Spinal cord (tissue), 9 donors: ENCODE measurements at regions not wholly inside any gene's neighbourhood (a gene's known extent, or its start where the extent isn't known, plus 50 kb on each side); places are given as distances from the start of the nearest gene placed in this dataset.

Experiments
- DNase-seq, 6 donors: peaks; one replicate each; pipeline versions ENCODE4 v3.0.0 to v3.0.0-alpha.2; 2013 to 2015; ENCODE audit warnings: low spot score in 6 of 6, low read depth in 4 of 6
- H3K27ac ChIP-seq: one replicate; pipeline ENCODE4 v1.5.1; 2013; ENCODE audit warnings: low read depth, low read length, control low read depth
- H3K27me3 ChIP-seq: one replicate; pipeline ENCODE4 v1.6.1; 2013; ENCODE audit warnings: low read length; ENCODE audit not compliant: control insufficient read depth, insufficient read depth
- H3K36me3 ChIP-seq: one replicate; pipeline ENCODE4 v1.6.1; 2013; ENCODE audit warnings: low read length; ENCODE audit not compliant: control insufficient read depth, insufficient read depth
- H3K4me1 ChIP-seq: one replicate; pipeline ENCODE4 v1.6.1; 2013; ENCODE audit warnings: low read length; ENCODE audit not compliant: control insufficient read depth, insufficient read depth
- H3K4me3 ChIP-seq: one replicate; pipeline ENCODE4 v1.5.1; 2013; ENCODE audit warnings: low read depth, low read length, control low read depth
- H3K9me3 ChIP-seq: one replicate; pipeline ENCODE4 v1.6.1; 2013; ENCODE audit warnings: low read length; ENCODE audit not compliant: control insufficient read depth, insufficient read depth
- WGBS: methylation state at CpG from one replicate; pipeline ENCODE4 v1.1.5; 2013; ENCODE audit warnings: missing lambda C conversion rate; ENCODE audit not compliant: insufficient coverage; 5-methylcytosine and 5-hydroxymethylcytosine counted together
- donor health status: healthy.

DNA sequence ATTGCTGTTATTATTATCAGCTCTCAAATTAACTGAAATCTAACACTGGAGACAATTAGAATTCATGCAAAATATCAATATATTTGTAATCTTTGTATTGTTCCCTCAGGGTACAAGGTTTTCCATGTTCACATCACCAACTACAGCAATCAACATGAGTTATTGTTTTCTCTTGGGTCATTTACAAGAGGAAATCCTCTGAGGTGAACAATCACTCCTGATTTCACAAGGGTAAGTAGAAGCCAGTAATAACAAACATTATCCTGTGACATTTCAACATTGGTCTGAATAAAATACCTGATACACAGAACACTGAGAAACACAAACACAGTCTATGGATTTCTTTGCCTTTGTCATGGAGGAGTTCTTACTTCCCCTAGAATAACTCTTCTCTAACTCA is 174.0 kb downstream of the SUCNR1 start:
- Histone ChIP-seq H3K27me3 (no peaks in the 10 kb centered on the region), H3K4me1 (no peaks in the 10 kb centered on the region), H3K4me3 (no peak overlapping the region), H3K9me3 (no peaks in the 10 kb centered on the region), H3K27ac (no peak overlapping the region), H3K36me3 (no peaks in the 10 kb centered on the region)
- DNase-seq, result no peak

DNA sequence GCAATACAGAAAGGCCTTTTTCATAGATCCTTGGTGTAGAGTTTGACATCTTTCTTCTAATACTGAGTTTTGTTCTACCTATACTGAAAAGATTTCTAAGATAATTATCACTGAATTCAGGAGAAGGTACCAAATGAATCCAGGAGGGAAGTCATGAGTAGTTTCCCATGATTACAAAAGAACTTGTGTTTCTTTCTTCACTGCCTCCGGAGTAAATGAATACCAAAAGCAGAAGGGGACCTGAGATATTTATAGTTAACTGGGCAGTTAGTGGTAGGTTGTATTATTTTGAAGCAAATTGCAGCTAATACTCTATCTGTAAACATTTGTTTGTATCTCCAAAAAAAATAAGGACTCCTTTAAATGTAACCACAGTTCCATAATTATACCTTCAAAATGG is 175.4 kb downstream of the SUCNR1 start:
- no CpG with 5 or more reads among the region's 1 CpG for WGBS
- no peak for DNase-seq

DNA sequence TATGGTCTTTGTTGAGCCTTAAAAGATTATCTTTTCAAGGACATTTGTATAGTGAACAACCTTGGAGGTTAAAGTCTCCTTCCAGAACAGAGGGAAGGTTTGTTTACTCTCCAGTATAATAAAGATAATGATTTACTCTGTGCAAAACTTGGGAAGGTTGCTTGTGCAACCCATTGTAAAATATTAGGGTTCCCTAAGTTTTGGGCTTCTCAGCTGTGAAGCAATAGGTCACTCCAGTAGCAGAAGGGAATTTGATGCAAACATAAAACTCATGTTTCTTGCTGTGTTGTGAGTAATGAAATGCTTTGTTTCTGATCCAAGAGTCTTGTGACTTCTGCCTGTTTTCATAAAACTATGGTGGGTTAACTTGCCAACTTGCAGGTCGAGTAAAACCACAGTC is 177.5 kb downstream of the SUCNR1 start:
- Histone ChIP-seq H3K9me3 (no peaks in the 10 kb centered on the region), H3K4me3 (no peak overlapping the region), H3K27me3 (no peaks in the 10 kb centered on the region), H3K27ac (no peak overlapping the region), H3K4me1 (no peaks in the 10 kb centered on the region), H3K36me3 (no peaks in the 10 kb centered on the region)
- WGBS, result 100% methylated on average over 1 of the region's 1 CpG
- no peak for DNase-seq

More for the DNA sequence above, 175.4 kb downstream of the SUCNR1 start:
- no peak overlapping the region for H3K4me3 ChIP-seq
- H3K4me1 ChIP-seq, result no peaks in the 10 kb centered on the region
- no peak overlapping the region for H3K27ac ChIP-seq
- no peaks in the 10 kb centered on the region for H3K36me3 ChIP-seq
- no peaks in the 10 kb centered on the region for H3K27me3 ChIP-seq
- no peaks in the 10 kb centered on the region for H3K9me3 ChIP-seq

DNA sequence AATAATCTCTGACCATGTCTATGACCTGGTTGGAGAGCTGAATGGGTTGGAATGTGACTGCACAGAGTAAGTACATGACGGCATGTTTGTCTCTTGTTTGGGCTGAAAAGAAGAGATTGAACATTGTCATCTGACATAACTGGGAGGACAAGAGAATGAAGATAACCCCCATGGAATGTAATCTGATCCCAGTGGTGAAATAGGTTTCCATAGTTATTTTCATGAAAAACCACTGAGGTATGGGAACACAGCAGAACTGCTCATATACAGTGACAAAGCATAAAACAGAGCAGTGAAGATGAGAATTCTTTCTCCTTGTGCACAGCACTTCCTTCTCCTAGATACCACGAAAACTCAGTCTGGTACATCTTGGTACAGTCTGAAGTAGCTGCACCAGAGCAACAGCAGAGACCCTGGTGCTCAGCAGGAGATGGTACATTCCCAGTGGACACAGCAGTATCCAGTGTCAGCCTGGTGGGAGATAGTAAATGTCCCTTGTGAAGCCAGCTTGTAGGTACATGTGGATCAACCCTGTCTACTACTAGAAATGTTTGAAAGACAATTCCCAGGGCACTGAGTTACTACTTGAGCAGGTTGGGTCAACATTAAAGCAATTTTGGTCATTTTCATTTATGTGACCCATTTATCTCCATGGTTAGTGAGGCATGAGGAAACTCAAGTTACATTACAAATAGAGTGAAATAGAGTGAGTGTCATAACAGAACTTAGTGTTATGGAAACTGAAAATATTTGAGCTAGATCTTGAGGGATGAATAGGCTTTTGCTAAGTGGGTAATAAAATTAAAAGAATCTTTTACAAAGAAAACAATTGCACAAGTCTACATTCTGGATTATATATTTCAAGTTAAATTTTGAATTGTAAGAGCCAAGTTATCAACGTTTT is 178.3 kb downstream of the SUCNR1 start:
- Histone ChIP-seq H3K4me3 (no peak overlapping the region), H3K27ac (no peak overlapping the region), H3K27me3 (no peaks in the 10 kb centered on the region), H3K9me3 (no peaks in the 10 kb centered on the region), H3K4me1 (no peaks in the 10 kb centered on the region), H3K36me3 (no peaks in the 10 kb centered on the region)
- WGBS, result 83% methylated on average over 1 of the region's 3 CpGs
- no peak for DNase-seq

DNA sequence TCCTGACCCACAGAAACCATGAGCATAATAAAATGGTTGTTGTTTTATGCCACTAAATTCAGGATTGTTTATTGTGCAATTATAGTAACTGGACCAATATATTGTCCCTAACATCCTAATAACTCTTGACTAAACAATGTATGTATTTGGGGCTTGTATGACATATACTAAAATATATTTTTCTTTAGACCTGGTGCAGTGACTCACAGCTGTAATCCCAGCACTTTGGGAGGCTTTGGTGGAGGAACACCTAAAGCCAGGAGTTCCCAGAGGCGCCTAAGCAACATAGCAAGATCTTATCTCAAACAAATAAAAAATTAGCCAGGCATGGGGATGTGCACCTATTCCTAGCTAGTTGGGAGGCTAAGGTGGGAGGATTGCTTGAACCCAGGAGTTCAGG is 180.4 kb downstream of the SUCNR1 start:
- Histone ChIP-seq H3K36me3 (no peaks in the 10 kb centered on the region), H3K4me1 (no peaks in the 10 kb centered on the region), H3K27ac (no peak overlapping the region), H3K9me3 (no peaks in the 10 kb centered on the region), H3K27me3 (no peaks in the 10 kb centered on the region), H3K4me3 (no peak overlapping the region)
- no CpG with 5 or more reads among the region's 1 CpG for WGBS
- no peak for DNase-seq

DNA sequence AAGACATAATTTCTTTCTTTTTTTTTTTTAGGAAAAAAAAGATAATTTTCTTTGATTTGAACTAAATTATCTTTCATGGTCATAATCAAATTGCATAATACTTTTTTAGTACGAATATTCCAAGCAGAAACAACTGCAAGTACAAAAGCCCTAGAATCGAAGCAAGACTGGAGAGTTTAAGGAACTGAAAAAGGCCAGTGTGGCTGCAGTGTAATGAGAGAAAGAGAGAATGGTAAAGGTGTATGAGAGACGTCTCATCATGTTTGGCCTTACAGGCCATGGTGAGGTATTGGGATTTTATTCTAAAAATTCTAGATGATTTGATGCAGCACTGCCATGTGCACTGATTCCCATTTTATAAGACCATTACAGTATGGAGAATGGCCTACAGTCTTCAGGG is 180.9 kb downstream of the SUCNR1 start:
- H3K4me3 ChIP-seq, result no peak overlapping the region
- H3K27me3 ChIP-seq, result no peaks in the 10 kb centered on the region
- H3K36me3 ChIP-seq, result no peaks in the 10 kb centered on the region
- no peak for DNase-seq
- no peaks in the 10 kb centered on the region for H3K4me1 ChIP-seq
- no peak overlapping the region for H3K27ac ChIP-seq
- 90% methylated on average over 2 of the region's 3 CpGs for WGBS
- H3K9me3 ChIP-seq, result no peaks in the 10 kb centered on the region

DNA sequence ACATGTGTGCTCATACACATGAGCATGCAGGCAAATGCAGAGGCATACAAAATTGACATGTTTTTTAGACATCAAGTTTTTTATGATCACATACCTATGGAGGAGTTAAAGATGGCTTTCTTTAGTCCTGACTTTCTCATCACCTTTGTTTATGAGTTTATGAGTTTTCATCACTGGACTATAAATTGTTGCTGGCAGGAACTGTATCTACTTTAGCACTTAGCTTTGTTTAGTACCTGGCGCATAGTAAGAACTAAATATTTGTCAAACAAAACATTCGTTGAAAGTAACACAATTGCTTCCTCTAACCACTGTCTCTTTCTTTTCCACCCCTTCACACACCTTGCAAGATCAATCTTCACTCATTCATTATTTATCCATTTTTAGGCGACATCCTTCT is 182.6 kb downstream of the SUCNR1 start:
- Histone ChIP-seq H3K27me3 (no peaks in the 10 kb centered on the region), H3K36me3 (no peaks in the 10 kb centered on the region), H3K4me1 (no peaks in the 10 kb centered on the region), H3K4me3 (no peak overlapping the region), H3K27ac (no peak overlapping the region), H3K9me3 (no peaks in the 10 kb centered on the region)
- no peak for DNase-seq
- 83% methylated on average over 3 of the region's 3 CpGs for WGBS

DNA sequence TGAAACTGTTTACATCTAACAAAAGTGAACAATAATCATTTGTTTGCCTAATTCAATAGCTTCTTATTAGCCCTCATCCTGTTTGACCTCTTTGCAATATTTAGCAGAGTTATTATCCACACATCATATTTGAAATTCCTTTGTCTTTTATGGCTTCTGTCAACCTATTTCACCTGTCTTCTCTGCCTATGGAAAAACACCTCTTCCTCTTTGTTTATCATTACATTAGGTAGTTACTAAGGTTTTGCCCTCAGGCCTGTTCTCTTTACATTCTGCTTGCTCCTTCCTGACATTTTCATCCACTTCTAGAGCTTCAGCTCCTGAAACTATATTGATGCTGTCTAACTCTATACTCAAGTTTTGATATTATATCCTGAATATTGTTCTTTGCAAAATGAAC is 183.0 kb downstream of the SUCNR1 start:
- no peaks in the 10 kb centered on the region for H3K9me3 ChIP-seq
- no peak overlapping the region for H3K27ac ChIP-seq
- H3K36me3 ChIP-seq, result no peaks in the 10 kb centered on the region
- H3K27me3 ChIP-seq, result no peaks in the 10 kb centered on the region
- H3K4me1 ChIP-seq, result no peaks in the 10 kb centered on the region
- DNase-seq, result no peak
- no peak overlapping the region for H3K4me3 ChIP-seq

DNA sequence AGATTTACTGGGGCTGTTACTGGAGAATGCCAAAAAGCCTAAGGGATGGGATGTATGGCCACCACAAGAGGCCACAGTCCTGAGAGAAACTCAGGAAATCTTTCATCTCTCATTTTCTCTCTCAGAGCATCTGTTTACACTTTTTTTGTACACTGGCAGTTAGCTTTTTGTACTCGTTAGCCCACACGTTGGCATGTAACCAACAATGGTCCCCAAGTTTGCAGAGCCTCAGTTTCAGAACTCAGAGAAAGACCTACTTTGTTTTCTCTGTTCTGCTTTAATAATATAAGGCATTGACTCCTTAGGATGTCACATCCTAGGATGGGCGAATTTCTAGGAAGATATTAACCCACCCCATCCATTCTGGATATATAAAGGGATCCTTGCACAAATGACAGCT is 183.5 kb downstream of the SUCNR1 start:
- WGBS, result 34% methylated on average over 2 of the region's 3 CpGs
- no peaks in the 10 kb centered on the region for H3K27me3 ChIP-seq
- H3K27ac ChIP-seq, result no peak overlapping the region
- no peaks in the 10 kb centered on the region for H3K9me3 ChIP-seq
- no peaks in the 10 kb centered on the region for H3K4me1 ChIP-seq
- no peak overlapping the region for H3K4me3 ChIP-seq
- DNase-seq, result no peak
- H3K36me3 ChIP-seq, result no peaks in the 10 kb centered on the region

DNA sequence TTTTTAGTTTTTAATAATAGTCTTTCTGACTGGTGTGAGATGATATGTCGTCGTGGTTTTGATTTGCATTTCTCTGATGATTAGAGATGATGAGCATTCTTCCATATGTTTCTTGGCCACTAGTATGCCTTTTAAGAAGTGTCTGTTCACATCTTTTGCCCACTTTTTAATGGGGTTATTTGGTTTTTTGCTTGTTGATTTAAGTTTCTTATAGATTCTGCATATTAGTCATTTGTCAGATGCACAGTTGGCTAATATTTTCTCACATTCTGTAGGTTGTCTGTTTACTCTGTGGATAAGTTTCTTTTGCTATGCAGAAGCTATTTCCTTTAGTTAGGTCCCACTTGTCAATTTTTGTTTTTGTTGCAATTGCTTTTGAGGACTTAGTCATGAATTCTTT is 185.4 kb downstream of the SUCNR1 start:
- H3K4me3 ChIP-seq, result no peak overlapping the region
- 75% methylated on average over 2 of the region's 2 CpGs for WGBS
- H3K27ac ChIP-seq, result no peak overlapping the region
- no peaks in the 10 kb centered on the region for H3K36me3 ChIP-seq
- no peaks in the 10 kb centered on the region for H3K9me3 ChIP-seq
- no peak for DNase-seq
- H3K4me1 ChIP-seq, result no peaks in the 10 kb centered on the region
- H3K27me3 ChIP-seq, result no peaks in the 10 kb centered on the region
